GM18499 (cell line): ENCODE measurements at regions not wholly inside any gene's neighbourhood (a gene's known extent, or its start where the extent isn't known, plus 50 kb on each side); places are given as distances from the start of the nearest gene placed in this dataset.
"Not testable (repeated sequence)": the region's sequence is repeated elsewhere in the genome, so short reads cannot be mapped to it uniquely, and the experiment has no call there.

Source experiments
- ATAC-seq: cut with Tn5 transposase; IDR thresholded peaks from one replicate; pipeline ENCODE4 v1.9.1; 2021; ENCODE audit warnings: moderate number of reproducible peaks; ENCODE audit not compliant: insufficient read depth, unreplicated experiment

- no peak for ATAC-seq
Observed at GRCh38 chr4:59666645-59667044, 1533.5 kb upstream of the ADGRL3 start.

- no peak for ATAC-seq
Observed at GRCh38 chr4:59671037-59671436, 1529.1 kb upstream of the ADGRL3 start.

GRCh38 chr4:59676389-59676788 is 1523.7 kb upstream of the ADGRL3 start:
- no peak for ATAC-seq

- not testable (repeated sequence) for ATAC-seq
Observed at GRCh38 chr4:59676992-59677391, 1523.1 kb upstream of the ADGRL3 start.

GRCh38 chr4:59685626-59686025 is 1514.5 kb upstream of the ADGRL3 start:
- ATAC-seq = no peak

- no peak for ATAC-seq
Observed at GRCh38 chr4:59689149-59689548, 1511.0 kb upstream of the ADGRL3 start.

- ATAC-seq = no peak
Observed at GRCh38 chr4:59695355-59696053, 1504.6 kb upstream of the ADGRL3 start.

GRCh38 chr4:59698041-59698440 is 1502.1 kb upstream of the ADGRL3 start:
- no peak for ATAC-seq

- ATAC-seq = no peak
Observed at GRCh38 chr4:59700651-59701050, 1499.5 kb upstream of the ADGRL3 start.

GRCh38 chr4:59704616-59705015 is 1495.5 kb upstream of the ADGRL3 start:
- ATAC-seq = no peak

- no peak for ATAC-seq
Observed at GRCh38 chr4:59712470-59712869, 1487.7 kb upstream of the ADGRL3 start.

- ATAC-seq = not testable (repeated sequence)
Observed at GRCh38 chr4:59724286-59724685, 1475.8 kb upstream of the ADGRL3 start.

GRCh38 chr4:59727745-59728144 is 1472.4 kb upstream of the ADGRL3 start:
- ATAC-seq = no peak

GRCh38 chr4:59728496-59728895 is 1471.6 kb upstream of the ADGRL3 start:
- no peak for ATAC-seq

GRCh38 chr4:59729321-59729720 is 1470.8 kb upstream of the ADGRL3 start:
- ATAC-seq = no peak

- ATAC-seq = no peak
Observed at GRCh38 chr4:59748433-59748832, 1451.7 kb upstream of the ADGRL3 start.

GRCh38 chr4:59759082-59759825 is 1440.9 kb upstream of the ADGRL3 start:
- no peak for ATAC-seq

GRCh38 chr4:59762344-59762743 is 1437.8 kb upstream of the ADGRL3 start:
- no peak for ATAC-seq

- no peak for ATAC-seq
Observed at GRCh38 chr4:59770601-59771264, 1429.4 kb upstream of the ADGRL3 start.

GRCh38 chr4:59772641-59773139 is 1427.4 kb upstream of the ADGRL3 start:
- ATAC-seq = no peak

GRCh38 chr4:59780271-59780670 is 1419.9 kb upstream of the ADGRL3 start:
- ATAC-seq = not testable (repeated sequence)
